HepG2 (cell line): ENCODE measurements at regions not wholly inside any gene's neighbourhood (a gene's known extent, or its start where the extent isn't known, plus 50 kb on each side); places are given as distances from the start of the nearest gene placed in this dataset.

Source experiments
- ATAC-seq: fragments of 200-7000 bp; cut with Tn5 transposase; 3 replicates; pipeline ENCODE4 v1.9.1; 2020; ENCODE audit warnings: mild to moderate bottlenecking, moderate library complexity
- BruUV-seq: library from RNA; stranded (reverse); fragments of 400-500 nt; replicated peaks from 2 replicates; lab custom pipeline; 2021; lab: Mats Ljungman, UMichigan
- CTCF ChIA-PET: fragments of 300-600 bp; formaldehyde crosslinking; extraction: SDS; loops from one replicate; lab custom pipeline; 2021; ENCODE audit warnings: low total read pairs, inconsistent platforms, low intra/inter-chr PET ratio; lab: Yijun Ruan, JAX
- POLR2A ChIA-PET: fragments of 350-600 bp; sonication (Branson Sonifier 250); formaldehyde crosslinking; loops from one replicate; lab custom pipeline; 2020; ENCODE audit warnings: antibody characterized with exemption, inconsistent platforms; lab: Yijun Ruan, JAX
- DNase-seq: peaks from one replicate; pipeline ENCODE4 v3.0.0-alpha.2; 2015; ENCODE audit warnings: low spot score
- FAIRE-seq: peaks from 3 replicates; lab custom pipeline; 2011; peaks lifted over from hg19 to GRCh38; lab: Jason Lieb, UNC
- H2AFZ ChIP-seq: one replicate; pipeline ENCODE4 v1.6.1; 2011; ENCODE audit warnings: low read length, inconsistent platforms
- H3K27ac ChIP-seq: fragments of 300-600 bp; 3 replicates; pipeline ENCODE4 v1.8.0; 2011; ENCODE audit warnings: mixed run types, mild to moderate bottlenecking, mixed read lengths, low read length, inconsistent platforms; ENCODE audit not compliant: insufficient read depth; ENCODE audit errors: extremely low read length
- H3K27me3 ChIP-seq, 2 experiments: fragments of 200-600 bp in 1 of 2; 2 replicates in 1 of 2; 3 replicates in 1 of 2; pipeline versions ENCODE4 v1.6.0 to v1.8.0; 2011; ENCODE audit warnings: low read length in 2 of 2, mild to moderate bottlenecking in 2 of 2, moderate library complexity in 2 of 2, inconsistent platforms in 1 of 2; ENCODE audit not compliant: insufficient read depth in 2 of 2, control insufficient read depth in 1 of 2
- H3K36me3 ChIP-seq, 2 experiments: fragments of 200-600 bp in 1 of 2; replicated peaks in 1 of 2; 2 replicates in 1 of 2; 3 replicates in 1 of 2; pipeline versions ENCODE4 v1.5.1 to v1.8.0; 2011; ENCODE audit warnings: low read length in 2 of 2, inconsistent platforms in 1 of 2; ENCODE audit not compliant: insufficient read depth in 2 of 2, control insufficient read depth in 1 of 2
- H3K4me1 ChIP-seq: 2 replicates; pipeline ENCODE4 v1.5.1; 2012; ENCODE audit warnings: low read length, inconsistent platforms; ENCODE audit not compliant: insufficient read depth
- H3K4me2 ChIP-seq: 2 replicates; pipeline ENCODE4 v1.6.0; 2011; ENCODE audit warnings: low read depth, low read length, inconsistent platforms
- H3K4me3 ChIP-seq, 3 experiments: fragments of 200-600 bp in 1 of 3; sonication (generic), shearing (Covaris generic) in 1 of 3; replicated peaks in 1 of 3; 2 replicates each; pipeline ENCODE4 v1.5.1; 2011 to 2016; ENCODE audit warnings: low read length in 3 of 3, inconsistent platforms in 2 of 3, low read depth in 2 of 3, mild to moderate bottlenecking in 2 of 3, control low read depth in 1 of 3, mixed read lengths in 1 of 3; ENCODE audit not compliant: insufficient read depth in 1 of 3
- H3K79me2 ChIP-seq: one replicate; pipeline ENCODE4 v1.6.1; 2011; ENCODE audit warnings: low read length, inconsistent platforms; ENCODE audit not compliant: insufficient read depth
- H3K9ac ChIP-seq: 2 replicates; pipeline ENCODE4 v1.6.0; 2011; ENCODE audit warnings: mild to moderate bottlenecking, low read depth, low read length, inconsistent platforms; ENCODE audit not compliant: insufficient read depth
- H3K9me3 ChIP-seq: 2 replicates; pipeline ENCODE4 v1.5.1; 2012; ENCODE audit warnings: mild to moderate bottlenecking, low read length
- H4K20me1 ChIP-seq: 2 replicates; pipeline ENCODE4 v1.6.0; 2011; ENCODE audit warnings: inconsistent platforms, mild to moderate bottlenecking, low read length, moderate library complexity; ENCODE audit not compliant: insufficient read depth
- CAMTA2 ChIP-seq: sonication (generic); formaldehyde crosslinking; IDR thresholded peaks from 2 replicates; pipeline ENCODE4 v1.4.0; 2020; ENCODE audit warnings: mild to moderate bottlenecking, missing genetic modification reagents, borderline replicate concordance
- FOXC1 ChIP-seq: sonication (generic); formaldehyde crosslinking; IDR thresholded peaks from 2 replicates; pipeline ENCODE4 v1.8.0; 2022; ENCODE audit warnings: mild to moderate bottlenecking, missing genetic modification reagents, borderline replicate concordance
- HNRNPK ChIP-seq: fragments of 200-400 bp; formaldehyde crosslinking; IDR thresholded peaks from 2 replicates; pipeline ENCODE4 v1.6.1; 2018; ENCODE audit warnings: low read length, low read depth, moderate library complexity, mild to moderate bottlenecking; ENCODE audit not compliant: poor library complexity, severe bottlenecking
- HNRNPL ChIP-seq: fragments of 200-400 bp; formaldehyde crosslinking; IDR thresholded peaks from 2 replicates; pipeline ENCODE4 v1.6.1; 2017; ENCODE audit warnings: mild to moderate bottlenecking, low read depth, low read length
- KDM5B ChIP-seq: sonication (generic); formaldehyde crosslinking; IDR thresholded peaks from 2 replicates; pipeline ENCODE4 v1.4.0; 2020; ENCODE audit warnings: missing genetic modification reagents, mild to moderate bottlenecking, borderline replicate concordance
- LCORL ChIP-seq, 2 experiments: fragments of 450-650 bp in 1 of 2; sonication (generic) in 1 of 2; formaldehyde crosslinking in 1 of 2; IDR thresholded peaks; 2 replicates each; pipeline versions ENCODE4 v1.5.0 to v1.6.1; 2017 to 2020; ENCODE audit warnings: antibody characterized with exemption in 1 of 2, missing genetic modification reagents in 1 of 2
- MBD4 ChIP-seq: IDR thresholded peaks from 2 replicates; pipeline ENCODE4 v1.6.1; 2012; ENCODE audit warnings: low read length, inconsistent platforms, borderline replicate concordance
- NCOA5 ChIP-seq: sonication (generic); formaldehyde crosslinking; IDR thresholded peaks from 2 replicates; pipeline ENCODE4 v1.4.0; 2020; ENCODE audit warnings: missing genetic modification reagents
- SMAD1 ChIP-seq: sonication (generic); formaldehyde crosslinking; IDR thresholded peaks from 2 replicates; pipeline ENCODE4 v1.4.0; 2020; ENCODE audit warnings: missing genetic modification reagents, low read depth, mild to moderate bottlenecking, borderline replicate concordance
- STAG1 ChIP-seq: sonication (generic); formaldehyde crosslinking; IDR thresholded peaks from 2 replicates; pipeline ENCODE4 v1.4.0; 2020; ENCODE audit warnings: missing genetic modification reagents
- ZNF138 ChIP-seq: sonication (generic); formaldehyde crosslinking; IDR thresholded peaks from 2 replicates; pipeline ENCODE4 v1.5.0; 2020; ENCODE audit warnings: mild to moderate bottlenecking, low read depth, missing genetic modification reagents
- ZNF589 ChIP-seq: sonication (generic); formaldehyde crosslinking; conservative IDR thresholded peaks from 2 replicates; pipeline ENCODE4 v1.8.0; 2022; ENCODE audit warnings: mild to moderate bottlenecking, moderate library complexity, missing genetic modification reagents
- ZNF816 ChIP-seq: sonication (generic); formaldehyde crosslinking; IDR thresholded peaks from 2 replicates; pipeline ENCODE4 v1.8.0; 2022; ENCODE audit warnings: missing genetic modification reagents, mild to moderate bottlenecking, borderline replicate concordance
- WGBS: methylation state at CpG from one replicate; pipeline ENCODE4 v1.1.6; 2017; ENCODE audit warnings: low lambda C conversion rate; 5-methylcytosine and 5-hydroxymethylcytosine counted together
- in situ Hi-C: cut with HindIII; loops from 2 replicates; pipeline ENCODE4 v1.10.0; 2017; ENCODE audit warnings: low pct_unique_long_range_greater_than_20kb; ENCODE audit not compliant: extremely low pct_ligation_motif_present
- intact Hi-C: fragments of 100-400 bp; cut with micrococcal nuclease; formaldehyde crosslinking; loops from one replicate; pipeline ENCODE4 v1.10.0; 2022; ENCODE audit not compliant: unreplicated experiment
- TF ChIP-seq, protein P1 (sequence below): sonication (generic); formaldehyde crosslinking; IDR thresholded peaks from 2 replicates; pipeline ENCODE4 v1.5.0; 2020; ENCODE audit warnings: mild to moderate bottlenecking, missing genetic modification reagents, borderline replicate concordance
- TF ChIP-seq, protein P2 (sequence below): sonication (generic); formaldehyde crosslinking; IDR thresholded peaks from 2 replicates; pipeline ENCODE4 v1.8.1; 2023; ENCODE audit warnings: missing genetic modification reagents, mild to moderate bottlenecking, borderline replicate concordance
- TF ChIP-seq, protein P3 (sequence below): sonication (generic); formaldehyde crosslinking; IDR thresholded peaks from 2 replicates; pipeline ENCODE4 v1.5.1; 2020; ENCODE audit warnings: missing genetic modification reagents, mild to moderate bottlenecking, borderline replicate concordance

DNA sequence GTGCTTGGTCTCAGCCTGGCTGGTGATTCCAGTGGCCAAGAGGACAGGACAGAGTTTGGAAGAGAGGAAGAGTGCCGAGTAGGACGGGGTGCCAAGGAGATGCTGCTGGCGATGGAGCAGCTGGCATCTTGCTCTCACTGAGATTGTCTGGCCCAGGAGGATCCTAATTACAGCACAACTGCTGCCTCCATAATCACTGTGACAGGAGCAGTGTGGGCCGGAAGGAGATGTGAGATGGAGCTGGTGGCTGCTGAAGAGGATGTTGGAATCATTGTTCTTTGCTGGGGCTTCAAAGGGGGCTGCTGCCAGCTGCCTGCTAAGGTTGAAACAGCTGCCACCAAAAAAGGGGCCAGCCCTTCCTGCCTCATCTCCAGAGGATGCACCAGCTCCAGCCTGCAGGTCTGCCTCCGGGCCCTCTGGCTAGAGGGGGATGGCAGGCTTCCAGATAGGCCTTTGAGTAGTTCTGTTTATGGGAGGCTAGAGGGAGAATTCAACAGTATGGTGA, 214.4 kb downstream of the RNF144B start:
- no peak for ATAC-seq
- intact Hi-C loops: no loop called here
- WGBS: 0% methylated on average over 5 of the region's 5 CpGs
- no peak for DNase-seq
- Histone ChIP-seq H3K9me3 (no peaks in the 10 kb centered on the region), H3K36me3 (no peaks in the 10 kb centered on the region), H2AFZ (no peak overlapping the region), H3K79me2 (no peaks in the 10 kb centered on the region), H3K27ac (no peak overlapping the region), H3K9ac (no peak overlapping the region), H3K4me1 (no peaks in the 10 kb centered on the region), H4K20me1 (no peaks in the 10 kb centered on the region), H3K4me2 (no peak overlapping the region), H3K27me3 (no peaks in the 10 kb centered on the region), H3K4me3 (no peak overlapping the region)
- no TSS peak for BruUV-seq
- ChIA-PET POLR2A (no interaction called here), CTCF (no interaction called here)
- TF ChIP-seq, protein P1, sequence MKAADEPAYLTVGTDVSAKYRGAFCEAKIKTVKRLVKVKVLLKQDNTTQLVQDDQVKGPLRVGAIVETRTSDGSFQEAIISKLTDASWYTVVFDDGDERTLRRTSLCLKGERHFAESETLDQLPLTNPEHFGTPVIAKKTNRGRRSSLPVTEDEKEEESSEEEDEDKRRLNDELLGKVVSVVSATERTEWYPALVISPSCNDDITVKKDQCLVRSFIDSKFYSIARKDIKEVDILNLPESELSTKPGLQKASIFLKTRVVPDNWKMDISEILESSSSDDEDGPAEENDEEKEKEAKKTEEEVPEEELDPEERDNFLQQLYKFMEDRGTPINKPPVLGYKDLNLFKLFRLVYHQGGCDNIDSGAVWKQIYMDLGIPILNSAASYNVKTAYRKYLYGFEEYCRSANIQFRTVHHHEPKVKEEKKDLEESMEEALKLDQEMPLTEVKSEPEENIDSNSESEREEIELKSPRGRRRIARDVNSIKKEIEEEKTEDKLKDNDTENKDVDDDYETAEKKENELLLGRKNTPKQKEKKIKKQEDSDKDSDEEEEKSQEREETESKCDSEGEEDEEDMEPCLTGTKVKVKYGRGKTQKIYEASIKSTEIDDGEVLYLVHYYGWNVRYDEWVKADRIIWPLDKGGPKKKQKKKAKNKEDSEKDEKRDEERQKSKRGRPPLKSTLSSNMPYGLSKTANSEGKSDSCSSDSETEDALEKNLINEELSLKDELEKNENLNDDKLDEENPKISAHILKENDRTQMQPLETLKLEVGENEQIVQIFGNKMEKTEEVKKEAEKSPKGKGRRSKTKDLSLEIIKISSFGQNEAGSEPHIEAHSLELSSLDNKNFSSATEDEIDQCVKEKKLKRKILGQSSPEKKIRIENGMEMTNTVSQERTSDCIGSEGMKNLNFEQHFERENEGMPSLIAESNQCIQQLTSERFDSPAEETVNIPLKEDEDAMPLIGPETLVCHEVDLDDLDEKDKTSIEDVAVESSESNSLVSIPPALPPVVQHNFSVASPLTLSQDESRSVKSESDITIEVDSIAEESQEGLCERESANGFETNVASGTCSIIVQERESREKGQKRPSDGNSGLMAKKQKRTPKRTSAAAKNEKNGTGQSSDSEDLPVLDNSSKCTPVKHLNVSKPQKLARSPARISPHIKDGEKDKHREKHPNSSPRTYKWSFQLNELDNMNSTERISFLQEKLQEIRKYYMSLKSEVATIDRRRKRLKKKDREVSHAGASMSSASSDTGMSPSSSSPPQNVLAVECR (CRISPR knock-in tag): no peak
- TF ChIP-seq FOXC1 (CRISPR knock-in tag) (no peak), ZNF589 (CRISPR knock-in tag) (no peak), SMAD1 (CRISPR knock-in tag) (no peak), KDM5B (CRISPR knock-in tag) (no peak), ZNF816 (CRISPR knock-in tag) (no peak), MBD4 (no peak), HNRNPK (no peak), LCORL (IDR thresholded peaks at IDR 0.05) (no peak), LCORL (CRISPR knock-in tag; IDR thresholded peaks at IDR 0.05) (no peak), ZNF138 (CRISPR knock-in tag) (no peak), HNRNPL (no peak), CAMTA2 (no peak), STAG1 (CRISPR knock-in tag) (no peak), NCOA5 (no peak)
- TF ChIP-seq, protein P2, sequence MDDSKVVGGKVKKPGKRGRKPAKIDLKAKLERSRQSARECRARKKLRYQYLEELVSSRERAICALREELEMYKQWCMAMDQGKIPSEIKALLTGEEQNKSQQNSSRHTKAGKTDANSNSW (CRISPR knock-in tag): no peak
- TF ChIP-seq, protein P3, sequence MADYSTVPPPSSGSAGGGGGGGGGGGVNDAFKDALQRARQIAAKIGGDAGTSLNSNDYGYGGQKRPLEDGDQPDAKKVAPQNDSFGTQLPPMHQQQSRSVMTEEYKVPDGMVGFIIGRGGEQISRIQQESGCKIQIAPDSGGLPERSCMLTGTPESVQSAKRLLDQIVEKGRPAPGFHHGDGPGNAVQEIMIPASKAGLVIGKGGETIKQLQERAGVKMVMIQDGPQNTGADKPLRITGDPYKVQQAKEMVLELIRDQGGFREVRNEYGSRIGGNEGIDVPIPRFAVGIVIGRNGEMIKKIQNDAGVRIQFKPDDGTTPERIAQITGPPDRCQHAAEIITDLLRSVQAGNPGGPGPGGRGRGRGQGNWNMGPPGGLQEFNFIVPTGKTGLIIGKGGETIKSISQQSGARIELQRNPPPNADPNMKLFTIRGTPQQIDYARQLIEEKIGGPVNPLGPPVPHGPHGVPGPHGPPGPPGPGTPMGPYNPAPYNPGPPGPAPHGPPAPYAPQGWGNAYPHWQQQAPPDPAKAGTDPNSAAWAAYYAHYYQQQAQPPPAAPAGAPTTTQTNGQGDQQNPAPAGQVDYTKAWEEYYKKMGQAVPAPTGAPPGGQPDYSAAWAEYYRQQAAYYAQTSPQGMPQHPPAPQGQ (CRISPR knock-in tag): no peak
- FAIRE-seq: no peak
- in situ Hi-C loops: no loop called here
